ENCODE measurements at regions not wholly inside any gene's neighbourhood (a gene's known extent, or its start where the extent isn't known, plus 50 kb on each side); places are given as distances from the start of the nearest gene placed in this dataset.
"Not testable (repeated sequence)": the region's sequence is repeated elsewhere in the genome, so short reads cannot be mapped to it uniquely, and the experiment has no call there.

- Histone ChIP-seq H3K9me3 (replicated peaks; ENCODE audit: insufficient read depth, low read length) (no peaks in the 10 kb centered on the region), H4K20me1 (ENCODE audit: insufficient read depth, low read length) (no peaks in the 10 kb centered on the region), H3K9me2 (replicated peaks; ENCODE audit: insufficient read depth, low read length) (no peaks in the 10 kb centered on the region), H3K9ac (ENCODE audit: low read length) (no peak overlapping the region), H2AFZ (ENCODE audit: low read length) (no peak overlapping the region), H3K27ac (ENCODE audit: low read length) (no peak overlapping the region), H3K27me3 (replicated peaks; ENCODE audit: insufficient read depth, low read length) (no peaks in the 10 kb centered on the region), H3K4me2 (ENCODE audit: low read depth, low read length) (no peak overlapping the region), H3K4me3 (ENCODE audit: low read length) (no peak overlapping the region), H3F3A (ENCODE audit: insufficient read depth, low read length) (no peaks in the 10 kb centered on the region), H3K36me3 (replicated peaks; ENCODE audit: insufficient read depth, low read length) (no peaks in the 10 kb centered on the region), H3K79me2 (ENCODE audit: low read length) (no peaks in the 10 kb centered on the region), H3K4me1 (ENCODE audit: low read length) (no peaks in the 10 kb centered on the region)
- TF ChIP-seq EZH2phosphoT487 (IDR thresholded peaks at IDR 0.05; ENCODE audit: low read length), result no peak
- no peak for TF ChIP-seq EZH2 (optimal IDR thresholded peaks at IDR 0.05; ENCODE audit: low read depth, low read length)
- no peak for DNase-seq
Observed at GRCh38 chr13:21243045-21243897, 66.8 kb downstream of the MRPL57 start.

- not testable (repeated sequence) for H3K9ac ChIP-seq (ENCODE audit: low read length); H3K9me3 ChIP-seq (replicated peaks; ENCODE audit: insufficient read depth, low read length); H3K4me1 ChIP-seq (ENCODE audit: low read length); H3K27me3 ChIP-seq (replicated peaks; ENCODE audit: insufficient read depth, low read length); H3K4me2 ChIP-seq (ENCODE audit: low read depth, low read length); H3K4me3 ChIP-seq (ENCODE audit: low read length); H3F3A ChIP-seq (ENCODE audit: insufficient read depth, low read length); DNase-seq; H3K79me2 ChIP-seq (ENCODE audit: low read length); H2AFZ ChIP-seq (ENCODE audit: low read length); H3K27ac ChIP-seq (ENCODE audit: low read length); H4K20me1 ChIP-seq (ENCODE audit: insufficient read depth, low read length); H3K36me3 ChIP-seq (replicated peaks; ENCODE audit: insufficient read depth, low read length); H3K9me2 ChIP-seq (replicated peaks; ENCODE audit: insufficient read depth, low read length)
Observed at GRCh38 chr13:21243898-21244184, 67.4 kb downstream of the MRPL57 start.

GRCh38 chr13:21246761-21247452 lies 70.4 kb downstream of the MRPL57 start:
- Histone ChIP-seq H3K9me3 (replicated peaks; ENCODE audit: insufficient read depth, low read length) (no peaks in the 10 kb centered on the region), H3K9ac (ENCODE audit: low read length) (no peak overlapping the region), H3K4me3 (ENCODE audit: low read length) (no peak overlapping the region), H3K9me2 (replicated peaks; ENCODE audit: insufficient read depth, low read length) (no peaks in the 10 kb centered on the region), H3K79me2 (ENCODE audit: low read length) (no peaks in the 10 kb centered on the region), H3K27me3 (replicated peaks; ENCODE audit: insufficient read depth, low read length) (no peaks in the 10 kb centered on the region), H3F3A (ENCODE audit: insufficient read depth, low read length) (no peaks in the 10 kb centered on the region), H4K20me1 (ENCODE audit: insufficient read depth, low read length) (no peaks in the 10 kb centered on the region), H3K4me2 (ENCODE audit: low read depth, low read length) (no peak overlapping the region), H3K36me3 (replicated peaks; ENCODE audit: insufficient read depth, low read length) (no peaks in the 10 kb centered on the region), H2AFZ (ENCODE audit: low read length) (no peak overlapping the region), H3K27ac (ENCODE audit: low read length) (no peak overlapping the region), H3K4me1 (ENCODE audit: low read length) (no peaks in the 10 kb centered on the region)
- TF ChIP-seq EZH2phosphoT487 (IDR thresholded peaks at IDR 0.05; ENCODE audit: low read length) (no peak), EZH2 (optimal IDR thresholded peaks at IDR 0.05; ENCODE audit: low read depth, low read length) (no peak), CTCF (IDR thresholded peaks at IDR 0.05; ENCODE audit: low read length) (no peak)
- no peak for DNase-seq

- H3K4me3 ChIP-seq (ENCODE audit: low read length), result peak overlapping the region; percentile 27; the same call in 1 of the 2 replicates
- no peaks in the 10 kb centered on the region for H3K27me3 ChIP-seq (replicated peaks; ENCODE audit: insufficient read depth, low read length)
- no peaks in the 10 kb centered on the region for H3K79me2 ChIP-seq (ENCODE audit: low read length)
- no peaks in the 10 kb centered on the region for H3K36me3 ChIP-seq (replicated peaks; ENCODE audit: insufficient read depth, low read length)
- DNase-seq, result peak; percentile 59
- peak overlapping the region; percentile 40; the same call in 1 of the 2 replicates for H3K9ac ChIP-seq (ENCODE audit: low read length)
- peak overlapping the region; percentile 62 for H2AFZ ChIP-seq (ENCODE audit: low read length)
- H3K4me2 ChIP-seq (ENCODE audit: low read depth, low read length), result peak overlapping the region; percentile 35; the same call in 1 of the 2 replicates
- H3K9me3 ChIP-seq (replicated peaks; ENCODE audit: insufficient read depth, low read length), result no peaks in the 10 kb centered on the region
- TF ChIP-seq EZH2phosphoT487 (IDR thresholded peaks at IDR 0.05; ENCODE audit: low read length) (no peak), CTCF (IDR thresholded peaks at IDR 0.05; ENCODE audit: low read length) (no peak), EZH2 (optimal IDR thresholded peaks at IDR 0.05; ENCODE audit: low read depth, low read length) (no peak)
- H3K9me2 ChIP-seq (replicated peaks; ENCODE audit: insufficient read depth, low read length), result no peaks in the 10 kb centered on the region
- H3K4me1 ChIP-seq (ENCODE audit: low read length), result no peaks in the 10 kb centered on the region; the same call in 1 of the 2 replicates
- 0 out of 2 replicates have a peak, but pooled peaks cover 5% of the 10 kb centered on the region for H3F3A ChIP-seq (ENCODE audit: insufficient read depth, low read length)
- peak overlapping the region; percentile 62; the same call in 1 of the 2 replicates for H3K27ac ChIP-seq (ENCODE audit: low read length)
- H4K20me1 ChIP-seq (ENCODE audit: insufficient read depth, low read length), result no peaks in the 10 kb centered on the region
Observed at GRCh38 chr13:21256351-21256761, 79.9 kb downstream of the MRPL57 start.
